H1 (cell line): ENCODE measurements at regions not wholly inside any gene's neighbourhood (a gene's known extent, or its start where the extent isn't known, plus 50 kb on each side); places are given as distances from the start of the nearest gene placed in this dataset.

ENCODE experiments used
- SIX5 ChIP-seq: IDR thresholded peaks from 2 replicates; pipeline ENCODE4 v1.6.1; 2011; ENCODE audit warnings: mild to moderate bottlenecking, low read depth, low read length
- TF ChIP-seq, protein P1 (sequence below): IDR thresholded peaks from 2 replicates; pipeline ENCODE4 v1.6.1; 2011; ENCODE audit warnings: low read length, improper control_type of control experiment

DNA sequence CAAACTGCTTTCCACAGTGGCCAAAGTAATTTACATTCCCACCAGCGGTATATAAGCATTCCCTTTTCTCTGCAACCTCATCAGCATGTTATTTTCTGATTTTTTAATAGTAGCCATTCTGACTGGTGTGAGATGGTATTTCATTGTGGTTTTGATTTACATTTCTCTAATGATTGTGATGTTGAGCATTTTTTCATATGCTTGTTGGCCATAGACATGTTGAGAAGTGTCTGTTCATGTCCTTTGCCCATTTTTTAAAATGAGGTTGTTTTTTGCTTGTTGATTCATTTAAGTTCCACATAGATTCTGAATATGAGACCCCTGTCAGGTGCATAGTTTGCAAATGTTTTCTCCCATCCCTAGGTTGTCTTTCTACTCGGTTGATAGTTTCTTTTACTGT, 254.5 kb upstream of the MPDZ start (continued):
- TF ChIP-seq, protein P1, sequence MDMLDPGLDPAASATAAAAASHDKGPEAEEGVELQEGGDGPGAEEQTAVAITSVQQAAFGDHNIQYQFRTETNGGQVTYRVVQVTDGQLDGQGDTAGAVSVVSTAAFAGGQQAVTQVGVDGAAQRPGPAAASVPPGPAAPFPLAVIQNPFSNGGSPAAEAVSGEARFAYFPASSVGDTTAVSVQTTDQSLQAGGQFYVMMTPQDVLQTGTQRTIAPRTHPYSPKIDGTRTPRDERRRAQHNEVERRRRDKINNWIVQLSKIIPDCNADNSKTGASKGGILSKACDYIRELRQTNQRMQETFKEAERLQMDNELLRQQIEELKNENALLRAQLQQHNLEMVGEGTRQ, result no peak
- TF ChIP-seq SIX5, result no peak
